Activated CD8-positive, alpha-beta memory T cell treated with anti-CD3 and anti-CD28 coated beads, Interleukin-2, amount 50 U/mL, for 48 hours (primary cell): ENCODE measurements at regions not wholly inside any gene's neighbourhood (a gene's known extent, or its start where the extent isn't known, plus 50 kb on each side); places are given as distances from the start of the nearest gene placed in this dataset.
"Not testable (repeated sequence)": the region's sequence is repeated elsewhere in the genome, so short reads cannot be mapped to it uniquely, and the experiment has no call there.

Experiments
- DNase-seq: peaks from one replicate; pipeline ENCODE4 v3.0.0-alpha.2; 2020

- no peak for DNase-seq
These were observed 133.5 kb downstream of the TFCP2L1 start for GRCh38 chr2:121151311-121152109.

- DNase-seq = no peak
These were observed 132.1 kb downstream of the TFCP2L1 start for GRCh38 chr2:121152861-121153260.

- DNase-seq = no peak
These were observed 131.5 kb downstream of the TFCP2L1 start for GRCh38 chr2:121153516-121153915.

GRCh38 chr2:121155502-121156056, 129.4 kb downstream of the TFCP2L1 start:
- no peak for DNase-seq

- DNase-seq = not testable (repeated sequence)
These were observed 127.5 kb downstream of the TFCP2L1 start for GRCh38 chr2:121157481-121157880.

GRCh38 chr2:121159291-121160071, 125.5 kb downstream of the TFCP2L1 start:
- DNase-seq = no peak

- DNase-seq = no peak
These were observed 124.6 kb downstream of the TFCP2L1 start for GRCh38 chr2:121160366-121160765.

GRCh38 chr2:121161272-121161671, 123.7 kb downstream of the TFCP2L1 start:
- no peak for DNase-seq

- no peak for DNase-seq
These were observed 122.1 kb downstream of the TFCP2L1 start for GRCh38 chr2:121162893-121163292.

GRCh38 chr2:121164042-121164441, 121.0 kb downstream of the TFCP2L1 start:
- DNase-seq = no peak

- DNase-seq = no peak
These were observed 119.9 kb downstream of the TFCP2L1 start for GRCh38 chr2:121165038-121165542.
